Stimulated activated CD4-positive, alpha-beta T cell treated with anti-CD3 and anti-CD28 coated beads, Interleukin-12 subunit alpha, Interleukin-12 subunit beta, amount 100 ng/mL, for 4 hours (primary cell): ENCODE measurements at regions not wholly inside any gene's neighbourhood (a gene's known extent, or its start where the extent isn't known, plus 50 kb on each side); places are given as distances from the start of the nearest gene placed in this dataset.
A peak's percentile ranks its signal among the peaks of the same experiment; 100 is the strongest.

Experiments used
- DNase-seq: peaks from one replicate; pipeline ENCODE4 v3.0.0-alpha.2; 2020

- DNase-seq = no peak
Measured at GRCh38 chr12:98456041-98456440, 59.3 kb upstream of the TMPO start.

DNA sequence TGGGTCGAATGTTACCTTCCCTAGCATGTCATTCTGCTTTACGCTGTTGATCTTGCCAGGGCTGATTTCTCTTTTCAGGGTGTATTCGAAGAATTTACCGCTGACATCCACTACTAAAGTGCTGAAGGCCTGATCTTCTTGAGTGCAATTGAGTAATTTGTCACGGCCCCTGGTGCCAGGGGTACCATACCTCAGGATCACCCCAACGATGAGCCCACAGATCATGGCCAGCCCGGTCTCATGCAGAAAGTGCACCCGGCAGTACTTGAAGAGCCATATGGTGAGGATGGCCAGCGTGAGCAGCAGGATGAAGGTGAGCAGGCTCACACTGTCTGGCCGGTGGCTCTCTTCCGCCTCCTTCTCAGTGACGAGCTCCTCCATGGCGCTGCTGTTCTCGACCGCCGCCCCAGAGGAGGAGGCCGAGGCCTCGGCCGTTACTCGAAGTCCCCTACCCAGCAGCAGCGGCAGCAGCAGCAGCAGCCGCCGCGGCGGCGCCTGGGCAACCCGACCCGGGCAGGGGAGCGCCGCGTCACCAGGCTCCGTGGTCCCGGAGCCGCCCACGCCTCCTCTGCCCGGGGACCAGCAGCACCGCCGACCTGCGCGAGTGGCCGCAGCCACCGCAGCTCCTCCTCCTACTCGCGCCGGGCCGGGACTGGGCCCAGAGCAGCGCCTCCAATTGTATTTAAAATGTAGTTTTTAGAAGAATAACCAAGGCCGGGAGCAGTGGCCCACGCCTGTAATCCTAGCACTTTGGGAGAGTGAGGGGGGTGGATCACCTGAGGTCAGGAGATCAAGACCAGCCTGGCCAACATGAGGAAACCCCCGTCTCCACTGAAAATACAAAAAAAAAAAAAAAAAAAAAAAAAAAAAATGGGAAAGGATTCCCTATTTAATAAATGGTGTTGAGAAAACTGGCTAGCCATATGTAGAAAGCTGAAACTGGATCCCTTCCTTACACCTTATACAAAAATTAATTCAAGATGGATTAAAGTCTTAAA is 58.5 kb upstream of the TMPO start:
- DNase-seq = peak; percentile 7

DNA sequence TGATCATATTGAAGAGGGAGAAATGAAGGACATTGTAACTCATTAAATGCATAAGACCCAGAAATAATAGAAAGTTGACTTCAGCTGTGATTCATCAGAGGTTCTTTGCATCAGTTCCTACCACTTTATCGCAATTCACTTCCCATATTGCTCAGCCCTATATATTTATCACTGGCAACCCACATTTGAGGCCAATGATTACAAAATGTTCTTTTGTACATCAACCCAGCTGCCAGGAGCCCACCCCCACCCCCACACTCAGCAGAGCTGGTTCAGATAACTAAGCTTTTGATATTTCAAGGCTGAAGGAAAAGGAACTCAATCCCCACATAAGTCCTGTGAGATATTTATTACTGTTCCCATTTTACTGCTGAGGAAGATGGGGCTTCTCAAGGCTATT is 51.2 kb upstream of the TMPO start:
- DNase-seq = no peak

DNA sequence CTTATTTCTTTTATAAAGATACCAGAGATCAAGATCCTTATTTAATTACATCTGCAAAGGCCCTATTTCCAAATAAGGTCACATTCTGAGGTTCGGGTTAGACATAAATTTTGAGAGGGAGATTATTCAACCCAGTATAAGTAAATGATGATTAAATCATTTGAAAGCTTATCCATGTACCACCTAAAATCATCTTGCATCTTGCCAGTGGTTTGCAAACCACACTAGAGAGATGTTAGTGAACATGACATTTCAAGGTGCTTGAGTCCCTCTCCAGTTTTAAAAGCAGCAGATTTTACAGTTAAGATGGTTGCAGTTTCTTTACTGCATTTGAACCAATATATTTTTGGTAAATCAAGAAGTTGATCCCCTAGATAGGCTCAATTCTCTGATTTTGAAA is 49.9 kb upstream of the TMPO start:
- no peak for DNase-seq
